ENCODE measurements at regions not wholly inside any gene's neighbourhood (a gene's known extent, or its start where the extent isn't known, plus 50 kb on each side); places are given as distances from the start of the nearest gene placed in this dataset.
"Not testable (repeated sequence)": the region's sequence is repeated elsewhere in the genome, so short reads cannot be mapped to it uniquely, and the experiment has no call there.

GRCh38 chr7:159204664-159205063, 60.0 kb upstream of the VIPR2 start:
- no peak for TF ChIP-seq CTCF (IDR thresholded peaks at IDR 0.05; ENCODE audit: low read depth, low read length)
- no peak overlapping the region for H3K4me3 ChIP-seq (replicated peaks in 1 of 2; ENCODE audit: low read depth in 2 of 2, low read length in 2 of 2)
- no peak for DNase-seq (ENCODE audit: low read depth in 2 of 2)

GRCh38 chr7:159203253-159203652, 58.6 kb upstream of the VIPR2 start:
- DNase-seq (ENCODE audit: low read depth in 2 of 2); H3K4me3 ChIP-seq (replicated peaks in 1 of 2; ENCODE audit: low read depth in 2 of 2, low read length in 2 of 2): not testable (repeated sequence)

GRCh38 chr7:159201722-159202330, 57.2 kb upstream of the VIPR2 start:
- no peak overlapping the region for H3K4me3 ChIP-seq (replicated peaks in 1 of 2; ENCODE audit: low read depth in 2 of 2, low read length in 2 of 2)
- no peak for DNase-seq (ENCODE audit: low read depth in 2 of 2)
- TF ChIP-seq CTCF (IDR thresholded peaks at IDR 0.05; ENCODE audit: low read depth, low read length) = no peak

DNA sequence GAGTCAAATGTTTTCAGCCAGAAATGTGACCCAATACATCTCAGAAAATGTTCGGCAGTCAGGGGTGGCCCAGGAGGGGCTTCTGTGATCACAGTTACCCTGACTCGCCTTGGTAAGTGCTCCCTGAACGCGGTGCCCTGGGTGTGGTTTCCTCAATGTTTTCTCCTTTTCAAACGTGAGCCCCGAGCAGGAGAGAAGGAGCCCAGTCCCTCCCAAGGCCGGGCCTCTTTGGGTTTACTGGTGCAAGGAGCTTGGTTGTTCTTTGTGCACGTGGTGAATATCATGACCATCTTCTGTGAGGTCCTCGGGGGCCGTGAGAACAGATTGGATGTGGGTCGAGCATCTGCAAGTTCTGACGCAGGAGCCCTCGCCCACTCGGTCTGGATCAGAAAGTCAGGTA, 55.8 kb upstream of the VIPR2 start:
- DNase-seq (ENCODE audit: low read depth in 2 of 2) = no peak

GRCh38 chr7:159198016-159198724, 53.5 kb upstream of the VIPR2 start:
- no peak overlapping the region for H3K4me3 ChIP-seq (replicated peaks in 1 of 2; ENCODE audit: low read depth in 2 of 2, low read length in 2 of 2)
- TF ChIP-seq CTCF (IDR thresholded peaks at IDR 0.05; ENCODE audit: low read depth, low read length) = no peak
- no peak for DNase-seq (ENCODE audit: low read depth in 2 of 2)

More for the DNA sequence above, 55.8 kb upstream of the VIPR2 start:
- TF ChIP-seq CTCF (IDR thresholded peaks at IDR 0.05; ENCODE audit: low read depth, low read length) = no peak
- no peak overlapping the region for H3K4me3 ChIP-seq (replicated peaks in 1 of 2; ENCODE audit: low read depth in 2 of 2, low read length in 2 of 2)

GRCh38 chr7:159197066-159197975, 52.7 kb upstream of the VIPR2 start:
- no peak overlapping the region for H3K4me3 ChIP-seq (replicated peaks in 1 of 2; ENCODE audit: low read depth in 2 of 2, low read length in 2 of 2)
- DNase-seq (ENCODE audit: low read depth in 2 of 2) = peak in 1 of 2 donors; percentile 0
- no peak for TF ChIP-seq CTCF (IDR thresholded peaks at IDR 0.05; ENCODE audit: low read depth, low read length)

GRCh38 chr7:159196584-159196983, 51.9 kb upstream of the VIPR2 start:
- no peak overlapping the region for H3K4me3 ChIP-seq (replicated peaks in 1 of 2; ENCODE audit: low read depth in 2 of 2, low read length in 2 of 2)
- no peak for TF ChIP-seq CTCF (IDR thresholded peaks at IDR 0.05; ENCODE audit: low read depth, low read length)
- DNase-seq (ENCODE audit: low read depth in 2 of 2) = no peak

All from cardiac fibroblast (primary cell).